SW480 (cell line): ENCODE measurements at regions not wholly inside any gene's neighbourhood (a gene's known extent, or its start where the extent isn't known, plus 50 kb on each side); places are given as distances from the start of the nearest gene placed in this dataset.
"Not testable (repeated sequence)": the region's sequence is repeated elsewhere in the genome, so short reads cannot be mapped to it uniquely, and the experiment has no call there.

ENCODE experiments used
- DNase-seq: peaks from one replicate; pipeline ENCODE4 v3.0.0-alpha.2; 2016; ENCODE audit warnings: low spot score

- no peak for DNase-seq
Measured at GRCh38 chr15:62888623-62889022, 153.9 kb upstream of the TPM1 start.

GRCh38 chr15:62889141-62889661 lies 153.3 kb upstream of the TPM1 start:
- no peak for DNase-seq

GRCh38 chr15:62889734-62890505 lies 152.6 kb upstream of the TPM1 start:
- DNase-seq = no peak

GRCh38 chr15:62894322-62895085 lies 148.0 kb upstream of the TPM1 start:
- no peak for DNase-seq

GRCh38 chr15:62895139-62895866 lies 147.2 kb upstream of the TPM1 start:
- no peak for DNase-seq

- DNase-seq = peak; percentile 6
Measured at GRCh38 chr15:62895905-62896316, 146.6 kb upstream of the TPM1 start.

- no peak for DNase-seq
Measured at GRCh38 chr15:62896380-62896866, 146.1 kb upstream of the TPM1 start.

GRCh38 chr15:62896969-62897486 lies 145.5 kb upstream of the TPM1 start:
- peak; percentile 71 for DNase-seq

- no peak for DNase-seq
Measured at GRCh38 chr15:62897634-62898033, 144.9 kb upstream of the TPM1 start.

- peak; percentile 34 for DNase-seq
Measured at GRCh38 chr15:62899090-62899493, 143.5 kb upstream of the TPM1 start.

- no peak for DNase-seq
Measured at GRCh38 chr15:62900071-62900802, 142.3 kb upstream of the TPM1 start.

GRCh38 chr15:62901087-62901486 lies 141.5 kb upstream of the TPM1 start:
- no peak for DNase-seq

- DNase-seq = no peak
Measured at GRCh38 chr15:62901909-62902546, 140.5 kb upstream of the TPM1 start.

GRCh38 chr15:62902821-62903220 lies 139.7 kb upstream of the TPM1 start:
- no peak for DNase-seq

GRCh38 chr15:62903437-62903836 lies 139.1 kb upstream of the TPM1 start:
- no peak for DNase-seq

GRCh38 chr15:62904041-62904910 lies 138.3 kb upstream of the TPM1 start:
- no peak for DNase-seq

- DNase-seq = no peak
Measured at GRCh38 chr15:62906627-62907026, 135.9 kb upstream of the TPM1 start.

- no peak for DNase-seq
Measured at GRCh38 chr15:62907275-62907674, 135.3 kb upstream of the TPM1 start.

- DNase-seq = not testable (repeated sequence)
Measured at GRCh38 chr15:62908341-62908740, 134.2 kb upstream of the TPM1 start.

GRCh38 chr15:62909257-62909656 lies 133.3 kb upstream of the TPM1 start:
- DNase-seq = no peak
